ENCODE measurements at regions not wholly inside any gene's neighbourhood (a gene's known extent, or its start where the extent isn't known, plus 50 kb on each side); places are given as distances from the start of the nearest gene placed in this dataset.

DNA sequence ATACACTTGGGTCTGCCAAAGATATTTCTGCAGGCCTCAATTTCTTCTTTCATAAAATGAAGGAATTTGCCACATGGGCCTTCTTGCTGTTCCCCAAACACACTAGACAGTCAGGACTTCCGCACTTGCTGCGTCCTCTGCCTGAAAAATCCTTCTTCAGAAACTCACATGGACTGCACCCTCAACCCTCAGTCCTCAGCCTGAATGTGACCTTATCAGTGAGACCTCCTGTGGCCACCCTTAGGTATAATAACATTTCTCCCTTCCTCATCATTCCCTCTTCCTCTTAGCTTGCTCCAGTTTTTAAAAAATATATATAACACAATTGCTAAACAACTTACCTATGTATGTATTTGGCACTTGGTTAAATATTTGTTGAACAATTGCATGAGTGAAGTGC, 257.5 kb downstream of the MFSD1 start:
- DNase-seq (ENCODE audit: low read depth, low spot score) = no peak
- ChIA-PET CTCF (no interaction called here), POLR2A (no interaction called here)
- TF ChIP-seq CTCF (IDR thresholded peaks at IDR 0.05; ENCODE audit: insufficient read depth, low read length, missing control alignments) = no peak
- no peak overlapping the region for H3K4me3 ChIP-seq (ENCODE audit: low read depth, low read length)

- TF ChIP-seq CTCF (IDR thresholded peaks at IDR 0.05; ENCODE audit: insufficient read depth, low read length, missing control alignments) = no peak
- CTCF ChIA-PET = no interaction called here
- no peak overlapping the region for H3K4me3 ChIP-seq (ENCODE audit: low read depth, low read length)
- no peak for DNase-seq (ENCODE audit: low read depth, low spot score)
- POLR2A ChIA-PET = no interaction called here
Measured at GRCh38 chr3:159062734-159063410, 261.0 kb downstream of the MFSD1 start.

DNA sequence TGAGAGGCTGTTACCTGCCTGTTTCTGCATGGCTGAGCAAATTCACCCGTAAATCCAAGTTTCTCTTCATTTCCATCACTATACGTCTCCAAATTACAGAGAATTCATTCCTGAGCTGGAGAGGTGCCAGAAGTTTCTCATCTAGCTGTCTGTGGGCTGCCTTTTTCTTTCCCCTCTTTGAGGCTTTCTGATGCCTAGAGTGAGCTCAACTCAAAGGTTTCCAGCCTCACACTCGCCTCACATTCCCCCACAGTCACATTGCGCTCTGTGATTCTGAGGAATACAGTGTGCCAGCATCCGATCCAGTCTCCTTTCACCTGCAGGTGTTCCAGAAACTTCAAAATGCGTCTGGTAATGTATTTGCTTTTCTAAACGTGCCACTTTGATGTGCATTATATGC, 267.2 kb downstream of the MFSD1 start, which contains the start of gene IQCJ:
TSS of gene IQCJ (plus strand) at position 229 of the 400 bp plus-strand sequence.
- CTCF ChIA-PET = no interaction called here
- DNase-seq (ENCODE audit: low read depth, low spot score) = no peak
- POLR2A ChIA-PET = no interaction called here
- no peak for TF ChIP-seq CTCF (IDR thresholded peaks at IDR 0.05; ENCODE audit: insufficient read depth, low read length, missing control alignments)
- H3K4me3 ChIP-seq (ENCODE audit: low read depth, low read length) = no peak within 1 kb of the TSS

GRCh38 chr3:159069866-159070425, 268.1 kb downstream of the MFSD1 start:
- no peak for DNase-seq (ENCODE audit: low read depth, low spot score)
- ChIA-PET POLR2A (no interaction called here), CTCF (no interaction called here)
- TF ChIP-seq CTCF (IDR thresholded peaks at IDR 0.05; ENCODE audit: insufficient read depth, low read length, missing control alignments) = no peak
- no peak overlapping the region for H3K4me3 ChIP-seq (ENCODE audit: low read depth, low read length)

DNA sequence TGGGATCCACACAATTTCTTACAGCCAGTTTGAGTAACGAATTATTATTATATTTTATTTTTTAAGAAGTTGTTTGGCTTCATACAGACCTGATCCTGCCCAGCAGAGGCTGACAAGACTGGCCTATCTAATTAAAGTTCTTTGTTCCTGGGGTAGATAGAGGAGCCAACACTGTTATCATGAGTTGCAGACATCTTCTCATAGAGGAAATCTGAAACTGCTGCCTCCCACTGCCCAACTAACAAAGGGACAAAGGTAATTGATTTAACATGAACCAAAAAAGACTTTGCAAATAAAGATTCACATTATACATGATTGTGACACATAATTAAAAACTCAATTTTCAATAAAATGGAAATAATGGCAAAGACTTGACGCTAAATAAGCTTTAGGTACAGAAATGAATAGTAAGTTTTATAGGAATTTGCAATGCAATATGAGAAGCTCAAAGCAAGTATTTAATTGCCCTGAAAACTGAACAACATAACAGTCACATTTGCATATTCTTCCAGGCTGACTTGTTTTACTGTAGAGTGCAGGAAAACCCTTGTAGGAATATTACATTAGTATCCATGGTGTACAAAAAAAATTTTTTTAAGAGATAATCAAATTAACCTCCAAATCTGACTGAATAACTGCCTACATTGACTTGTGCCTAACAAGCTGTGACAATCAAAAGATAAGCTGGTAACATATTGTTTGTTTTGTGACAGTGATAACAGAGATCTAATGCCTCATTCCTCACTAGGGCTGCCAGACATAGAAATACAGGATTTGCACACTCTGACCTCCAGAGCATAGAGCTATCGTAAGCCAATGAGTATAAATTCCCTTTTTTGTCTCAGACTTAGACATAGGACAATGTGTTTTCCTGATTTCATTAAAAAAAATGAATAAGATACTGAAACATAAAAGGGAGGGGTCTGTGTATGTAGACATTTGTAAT, 273.2 kb downstream of the MFSD1 start:
- no peak for DNase-seq (ENCODE audit: low read depth, low spot score)
- ChIA-PET CTCF (interaction anchor here (1.0 kb wide), 1 partner anchor 11 kb away, joined by 3 read pairs; no protein-coding TSS in a partner anchor), POLR2A (no interaction called here)
- H3K4me3 ChIP-seq (ENCODE audit: low read depth, low read length) = no peak overlapping the region
- TF ChIP-seq CTCF (IDR thresholded peaks at IDR 0.05; ENCODE audit: insufficient read depth, low read length, missing control alignments) = no peak

DNA sequence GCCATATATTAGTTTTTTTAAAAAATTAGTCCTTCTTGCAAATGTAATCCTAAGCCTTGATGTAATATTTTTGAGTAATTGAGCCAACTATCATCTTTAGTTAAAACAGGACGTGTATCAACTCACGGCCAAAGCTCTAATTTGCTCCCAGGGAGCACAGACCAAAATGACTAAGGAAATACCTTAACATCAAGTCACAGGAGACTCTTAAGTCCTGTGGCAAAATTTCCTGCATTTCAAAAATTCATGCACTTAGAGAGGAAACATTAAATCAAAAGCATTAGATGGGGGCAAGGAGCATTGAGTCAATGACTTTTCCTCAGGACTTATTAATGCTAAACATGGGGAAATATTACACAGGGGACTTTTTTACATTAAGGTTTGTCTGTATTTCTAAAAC, 276.0 kb downstream of the MFSD1 start:
- no peak overlapping the region for H3K4me3 ChIP-seq (ENCODE audit: low read depth, low read length)
- ChIA-PET POLR2A (interaction anchor here (0.7 kb wide), 1 partner anchor 14 kb away, joined by 3 read pairs; no protein-coding TSS in a partner anchor), CTCF (no interaction called here)
- TF ChIP-seq CTCF (IDR thresholded peaks at IDR 0.05; ENCODE audit: insufficient read depth, low read length, missing control alignments) = no peak
- DNase-seq (ENCODE audit: low read depth, low spot score) = peak; percentile 87

All from AG04449 (cell line).